ENCODE measurements at regions not wholly inside any gene's neighbourhood (a gene's known extent, or its start where the extent isn't known, plus 50 kb on each side); places are given as distances from the start of the nearest gene placed in this dataset.
A peak's percentile ranks its signal among the peaks of the same experiment; 100 is the strongest.

- no peak for DNase-seq
Observed at GRCh38 chr12:124096869-124097434, 123.9 kb downstream of the ZNF664 start.

GRCh38 chr12:124097701-124098100 lies 124.7 kb downstream of the ZNF664 start:
- no peak for DNase-seq

- DNase-seq = no peak
Observed at GRCh38 chr12:124098101-124098757, 125.2 kb downstream of the ZNF664 start.

GRCh38 chr12:124098887-124099286 lies 125.9 kb downstream of the ZNF664 start:
- no peak for DNase-seq

GRCh38 chr12:124099661-124100060 lies 126.6 kb downstream of the ZNF664 start:
- DNase-seq = no peak

- no peak for DNase-seq
Observed at GRCh38 chr12:124100572-124101178, 127.7 kb downstream of the ZNF664 start.

GRCh38 chr12:124105546-124105945 lies 132.5 kb downstream of the ZNF664 start:
- DNase-seq = no peak

GRCh38 chr12:124107351-124107750 lies 134.3 kb downstream of the ZNF664 start:
- no peak for DNase-seq

- DNase-seq = peak in 1 of 2 experiments; percentile 19
Observed at GRCh38 chr12:124109760-124110159, 136.7 kb downstream of the ZNF664 start.

GRCh38 chr12:124110372-124110883 lies 137.4 kb downstream of the ZNF664 start:
- DNase-seq = no peak

- DNase-seq = no peak
Observed at GRCh38 chr12:124111006-124111405, 138.0 kb downstream of the ZNF664 start.

GRCh38 chr12:124114316-124114715 lies 141.3 kb downstream of the ZNF664 start:
- no peak for DNase-seq

- DNase-seq = no peak
Observed at GRCh38 chr12:124115496-124115895, 142.5 kb downstream of the ZNF664 start.

GRCh38 chr12:124115976-124116690 lies 143.1 kb downstream of the ZNF664 start:
- DNase-seq = no peak

GRCh38 chr12:124120739-124121138 lies 147.7 kb downstream of the ZNF664 start:
- no peak for DNase-seq

GRCh38 chr12:124122722-124123121 lies 149.7 kb downstream of the ZNF664 start:
- no peak for DNase-seq

- no peak for DNase-seq
Observed at GRCh38 chr12:124123296-124124000, 150.4 kb downstream of the ZNF664 start.

GRCh38 chr12:124125203-124125871 lies 152.3 kb downstream of the ZNF664 start:
- no peak for DNase-seq

- no peak for DNase-seq
Observed at GRCh38 chr12:124126950-124127655, 154.1 kb downstream of the ZNF664 start.

- DNase-seq = no peak
Observed at GRCh38 chr12:124129132-124129531, 156.1 kb downstream of the ZNF664 start.
